GM12865 (cell line): ENCODE measurements at regions not wholly inside any gene's neighbourhood (a gene's known extent, or its start where the extent isn't known, plus 50 kb on each side); places are given as distances from the start of the nearest gene placed in this dataset.

Experiments
- DNase-seq: peaks from one replicate; pipeline ENCODE4 v3.0.0; 2010; ENCODE audit warnings: low read depth
- H3K4me3 ChIP-seq: 2 replicates; pipeline ENCODE4 v1.5.1; 2011; ENCODE audit warnings: mild to moderate bottlenecking, low read depth, low read length, control low read depth
- CTCF ChIP-seq: IDR thresholded peaks from 2 replicates; pipeline ENCODE4 v1.5.1; 2011; ENCODE audit warnings: low read length, control low read depth, low read depth, inconsistent platforms; ENCODE audit not compliant: insufficient read depth; ENCODE audit errors: missing control alignments

GRCh38 chr4:3864742-3865721 lies 98.8 kb downstream of the ADRA2C start:
- no peak for TF ChIP-seq CTCF
- DNase-seq = no peak
- H3K4me3 ChIP-seq = no peak overlapping the region

GRCh38 chr4:3865986-3866812 lies 100.0 kb downstream of the ADRA2C start:
- DNase-seq = no peak
- TF ChIP-seq CTCF = no peak
- no peak overlapping the region for H3K4me3 ChIP-seq

- H3K4me3 ChIP-seq = no peak overlapping the region
- no peak for DNase-seq
- no peak for TF ChIP-seq CTCF
Measured at GRCh38 chr4:3866813-3867129, 100.6 kb downstream of the ADRA2C start.

GRCh38 chr4:3867403-3868100 lies 101.4 kb downstream of the ADRA2C start:
- no peak for DNase-seq
- no peak overlapping the region for H3K4me3 ChIP-seq
- TF ChIP-seq CTCF = no peak

GRCh38 chr4:3868211-3869173 lies 102.3 kb downstream of the ADRA2C start:
- DNase-seq = no peak
- no peak for TF ChIP-seq CTCF

GRCh38 chr4:3869174-3869572 lies 103.0 kb downstream of the ADRA2C start:
- no peak overlapping the region for H3K4me3 ChIP-seq
- no peak for DNase-seq
- no peak for TF ChIP-seq CTCF

More at GRCh38 chr4:3868211-3869173, 102.3 kb downstream of the ADRA2C start:
- no peak overlapping the region for H3K4me3 ChIP-seq
